Natural killer cell (primary cell): ENCODE measurements at regions not wholly inside any gene's neighbourhood (a gene's known extent, or its start where the extent isn't known, plus 50 kb on each side); places are given as distances from the start of the nearest gene placed in this dataset.

Experiments
- ATAC-seq, 3 donors: fragments of 150-1000 bp in 2 of 3; fragments of 200-7000 bp in 1 of 3; cut with Tn5 transposase; 1 replicate in 1 of 3; 2 replicates in 2 of 3; pipeline ENCODE4 v1.10.0; 2021; ENCODE audit warnings: mild to moderate bottlenecking in 2 of 3, moderate library complexity in 2 of 3
- DNase-seq, 2 donors: peaks; one replicate each; pipeline versions ENCODE4 v3.0.0 to v3.0.0-alpha.2; 2013 to 2021; ENCODE audit warnings: mixed read lengths in 1 of 2
- H3K27ac ChIP-seq: one replicate; pipeline ENCODE4 v1.5.1; 2013; ENCODE audit warnings: mild to moderate bottlenecking, low read length
- H3K27me3 ChIP-seq: one replicate; pipeline ENCODE4 v1.6.1; 2013; ENCODE audit warnings: low read length; ENCODE audit not compliant: control insufficient read depth, insufficient read depth
- H3K36me3 ChIP-seq: one replicate; pipeline ENCODE4 v1.6.1; 2013; ENCODE audit warnings: low read length; ENCODE audit not compliant: control insufficient read depth, insufficient read depth
- H3K4me1 ChIP-seq: one replicate; pipeline ENCODE4 v1.6.1; 2013; ENCODE audit warnings: low read length; ENCODE audit not compliant: control insufficient read depth, insufficient read depth
- H3K4me3 ChIP-seq: one replicate; pipeline ENCODE4 v1.5.1; 2013; ENCODE audit warnings: low read length
- H3K9me3 ChIP-seq: one replicate; pipeline ENCODE4 v1.6.1; 2013; ENCODE audit warnings: low read length; ENCODE audit not compliant: control insufficient read depth, insufficient read depth
- H3K27ac Mint-ChIP-seq, 2 donors: one replicate each; pipeline ENCODE4 v1.8.0; 2022; ENCODE audit warnings: mild to moderate bottlenecking in 2 of 2, mixed read lengths in 2 of 2, moderate library complexity in 1 of 2
- H3K27me3 Mint-ChIP-seq, 2 donors: one replicate each; pipeline ENCODE4 v1.8.0; 2022; ENCODE audit warnings: low read depth in 2 of 2, mixed read lengths in 2 of 2
- H3K36me3 Mint-ChIP-seq: one replicate; pipeline ENCODE4 v1.8.0; 2022; ENCODE audit warnings: mixed read lengths
- H3K4me1 Mint-ChIP-seq, 2 donors: one replicate each; pipeline ENCODE4 v1.8.0; 2022; ENCODE audit warnings: mixed read lengths in 2 of 2
- H3K4me3 Mint-ChIP-seq: one replicate; pipeline ENCODE4 v1.8.0; 2022; ENCODE audit warnings: mild to moderate bottlenecking, moderate library complexity, mixed read lengths
- H3K9me3 Mint-ChIP-seq, 2 donors: one replicate each; pipeline ENCODE4 v1.8.0; 2022; ENCODE audit warnings: mixed read lengths in 2 of 2
- CTCF ChIP-seq: fragments of 200-600 bp; IDR thresholded peaks from one replicate; pipeline ENCODE4 v1.8.0; 2022; ENCODE audit warnings: antibody characterized with exemption
- WGBS: methylation state at CpG from one replicate; pipeline ENCODE4 v1.1.7; 2013; ENCODE audit warnings: missing lambda C conversion rate; ENCODE audit not compliant: insufficient coverage; 5-methylcytosine and 5-hydroxymethylcytosine counted together
- intact Hi-C: fragments of 100-400 bp; cut with micrococcal nuclease; formaldehyde crosslinking; loops from one replicate; pipeline ENCODE4 v1.14.2; 2022

GRCh38 chr3:88307666-88308065 is 157.9 kb downstream of the C3orf38 start:
- no peak overlapping the region for H3K27ac Mint-ChIP-seq
- H3K27ac ChIP-seq, result no peak overlapping the region
- no peaks in the 10 kb centered on the region for H3K36me3 ChIP-seq
- H3K27me3 Mint-ChIP-seq, result no peaks in the 10 kb centered on the region
- no peak for ATAC-seq
- H3K9me3 ChIP-seq, result no peaks in the 10 kb centered on the region
- peaks cover 4 to 16% of the 10 kb centered on the region in 2 donors for H3K9me3 Mint-ChIP-seq
- no peak overlapping the region for H3K4me3 Mint-ChIP-seq
- H3K4me1 ChIP-seq, result no peaks in the 10 kb centered on the region
- intact Hi-C loops, result no loop called here
- no peak for DNase-seq
- TF ChIP-seq CTCF, result no peak
- 64% methylated on average over 12 of the region's 12 CpGs for whole genome bisulfite sequencing
- no peak overlapping the region for H3K4me3 ChIP-seq
- no peaks in the 10 kb centered on the region for H3K27me3 ChIP-seq
- no peaks in the 10 kb centered on the region for H3K36me3 Mint-ChIP-seq
- H3K4me1 Mint-ChIP-seq, result no peaks in the 10 kb centered on the region

GRCh38 chr3:88311826-88312225 is 162.1 kb downstream of the C3orf38 start:
- Mint-ChIP-seq H3K4me1 (no peaks in the 10 kb centered on the region), H3K27ac (no peak overlapping the region), H3K4me3 (no peak overlapping the region), H3K36me3 (no peaks in the 10 kb centered on the region), H3K9me3 (peaks cover 0 to 5% of the 10 kb centered on the region in 2 donors), H3K27me3 (no peaks in the 10 kb centered on the region)
- Histone ChIP-seq H3K4me3 (no peak overlapping the region), H3K4me1 (no peaks in the 10 kb centered on the region), H3K27ac (no peak overlapping the region), H3K36me3 (no peaks in the 10 kb centered on the region), H3K9me3 (no peaks in the 10 kb centered on the region), H3K27me3 (no peaks in the 10 kb centered on the region)
- ATAC-seq (no peak), DNase-seq (no peak)
- WGBS, result 72% methylated on average over 2 of the region's 3 CpGs
- intact Hi-C loops, result no loop called here
- TF ChIP-seq CTCF, result no peak

- no peaks in the 10 kb centered on the region for H3K36me3 ChIP-seq
- H3K9me3 ChIP-seq, result no peaks in the 10 kb centered on the region
- Mint-ChIP-seq H3K27ac (no peak overlapping the region), H3K36me3 (no peaks in the 10 kb centered on the region), H3K9me3 (peaks cover 0 to 5% of the 10 kb centered on the region in 2 donors), H3K27me3 (no peaks in the 10 kb centered on the region), H3K4me3 (no peak overlapping the region), H3K4me1 (no peaks in the 10 kb centered on the region)
- no peak overlapping the region for H3K27ac ChIP-seq
- H3K4me1 ChIP-seq, result no peaks in the 10 kb centered on the region
- 86% methylated on average over 1 of the region's 2 CpGs for whole genome bisulfite sequencing
- no peak for DNase-seq
- ATAC-seq, result no peak
- no peak for TF ChIP-seq CTCF
- H3K4me3 ChIP-seq, result no peak overlapping the region
- intact Hi-C loops, result no loop called here
- no peaks in the 10 kb centered on the region for H3K27me3 ChIP-seq
Measured at GRCh38 chr3:88312256-88312655, 162.5 kb downstream of the C3orf38 start.

- Mint-ChIP-seq H3K4me3 (no peak overlapping the region), H3K27ac (no peak overlapping the region), H3K9me3 (peaks cover 5 to 10% of the 10 kb centered on the region in 2 donors), H3K27me3 (no peaks in the 10 kb centered on the region), H3K4me1 (no peaks in the 10 kb centered on the region), H3K36me3 (no peaks in the 10 kb centered on the region)
- intact Hi-C loops, result no loop called here
- Histone ChIP-seq H3K4me1 (no peaks in the 10 kb centered on the region), H3K36me3 (no peaks in the 10 kb centered on the region), H3K27me3 (no peaks in the 10 kb centered on the region), H3K9me3 (no peaks in the 10 kb centered on the region), H3K27ac (no peak overlapping the region), H3K4me3 (no peak overlapping the region)
- DNase-seq (no peak), ATAC-seq (no peak)
- no peak for TF ChIP-seq CTCF
- 83% methylated on average over 3 of the region's 3 CpGs for WGBS
Measured at GRCh38 chr3:88318067-88318466, 168.3 kb downstream of the C3orf38 start.
